SU-DHL-6 (cell line): ENCODE measurements at regions not wholly inside any gene's neighbourhood (a gene's known extent, or its start where the extent isn't known, plus 50 kb on each side); places are given as distances from the start of the nearest gene placed in this dataset.

Experiments
- EZH2phosphoT487 ChIP-seq: fragments of 200-600 bp; sonication (generic), shearing (Covaris generic); conservative IDR thresholded peaks from 2 replicates; pipeline ENCODE4 v1.6.1; 2018; ENCODE audit warnings: mild to moderate bottlenecking, antibody characterized with exemption, low read length, moderate library complexity, mixed read lengths
- TF ChIP-seq, protein P1 (sequence below): fragments of 200-600 bp; sonication (generic); IDR thresholded peaks from one replicate; pipeline ENCODE4 v1.5.1; 2017; ENCODE audit warnings: antibody characterized with exemption, mild to moderate bottlenecking, low read length, moderate library complexity; ENCODE audit not compliant: insufficient read depth, poor library complexity, severe bottlenecking

DNA sequence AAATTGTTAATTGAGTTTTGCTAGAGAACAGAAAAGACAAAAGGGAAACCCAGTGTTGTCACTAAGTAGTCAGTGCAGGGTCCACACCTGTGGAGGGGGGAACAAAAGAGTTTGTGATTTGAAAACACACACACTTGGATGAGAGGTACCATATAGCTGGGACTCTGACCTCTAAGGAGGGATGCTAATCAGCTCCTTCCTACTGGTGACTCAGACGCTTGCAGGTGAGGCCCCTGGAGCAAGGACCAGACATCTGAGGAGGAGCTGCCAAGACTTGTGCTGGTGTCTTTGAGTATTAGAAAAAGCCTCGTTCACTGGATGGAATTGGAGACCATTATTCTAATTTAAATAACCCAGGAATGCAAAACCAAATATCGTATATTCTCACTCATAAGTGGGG lies 146.4 kb upstream of the MAP2 start:
- no peak for TF ChIP-seq EZH2phosphoT487
- TF ChIP-seq, protein P1, sequence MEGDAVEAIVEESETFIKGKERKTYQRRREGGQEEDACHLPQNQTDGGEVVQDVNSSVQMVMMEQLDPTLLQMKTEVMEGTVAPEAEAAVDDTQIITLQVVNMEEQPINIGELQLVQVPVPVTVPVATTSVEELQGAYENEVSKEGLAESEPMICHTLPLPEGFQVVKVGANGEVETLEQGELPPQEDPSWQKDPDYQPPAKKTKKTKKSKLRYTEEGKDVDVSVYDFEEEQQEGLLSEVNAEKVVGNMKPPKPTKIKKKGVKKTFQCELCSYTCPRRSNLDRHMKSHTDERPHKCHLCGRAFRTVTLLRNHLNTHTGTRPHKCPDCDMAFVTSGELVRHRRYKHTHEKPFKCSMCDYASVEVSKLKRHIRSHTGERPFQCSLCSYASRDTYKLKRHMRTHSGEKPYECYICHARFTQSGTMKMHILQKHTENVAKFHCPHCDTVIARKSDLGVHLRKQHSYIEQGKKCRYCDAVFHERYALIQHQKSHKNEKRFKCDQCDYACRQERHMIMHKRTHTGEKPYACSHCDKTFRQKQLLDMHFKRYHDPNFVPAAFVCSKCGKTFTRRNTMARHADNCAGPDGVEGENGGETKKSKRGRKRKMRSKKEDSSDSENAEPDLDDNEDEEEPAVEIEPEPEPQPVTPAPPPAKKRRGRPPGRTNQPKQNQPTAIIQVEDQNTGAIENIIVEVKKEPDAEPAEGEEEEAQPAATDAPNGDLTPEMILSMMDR, result no peak
